Skin epidermis (tissue), 12 donors: ENCODE measurements at regions not wholly inside any gene's neighbourhood (a gene's known extent, or its start where the extent isn't known, plus 50 kb on each side); places are given as distances from the start of the nearest gene placed in this dataset.

Experiments used
- H3K27ac ChIP-seq, 21 experiments: fragments of 200-600 bp; sonication (generic) in 11 of 21; one replicate each; pipeline ENCODE4 v1.5.0; 2020; ENCODE audit warnings: mild to moderate bottlenecking in 3 of 21, inconsistent platforms in 2 of 21, moderate library complexity in 2 of 21
- H3K4me3 ChIP-seq, 7 experiments: fragments of 200-600 bp; sonication (generic) in 2 of 7; one replicate each; pipeline ENCODE4 v1.5.0; 2020; ENCODE audit warnings: inconsistent platforms in 2 of 7, mild to moderate bottlenecking in 2 of 7, moderate library complexity in 1 of 7

DNA sequence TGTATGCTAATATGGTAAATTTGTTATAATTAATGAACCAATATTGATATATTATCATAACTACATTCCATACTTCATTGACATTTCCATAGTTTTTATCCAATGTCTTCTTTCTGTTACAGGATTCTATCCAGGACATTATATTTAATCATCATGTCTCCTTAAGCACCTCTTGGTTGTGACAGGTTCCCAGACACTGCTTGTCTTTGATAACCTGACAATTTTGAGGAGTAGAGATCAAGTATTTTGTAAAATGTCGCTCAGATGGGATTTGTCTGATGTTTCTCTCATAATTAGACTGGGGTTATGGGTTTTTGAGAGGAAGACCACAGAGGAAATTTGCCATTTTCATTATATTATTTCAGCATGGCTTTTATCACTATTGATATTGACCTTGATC, 317.4 kb downstream of the PLOD2 start:
- no peak overlapping the region for H3K27ac ChIP-seq
- H3K4me3 ChIP-seq = no peak overlapping the region

DNA sequence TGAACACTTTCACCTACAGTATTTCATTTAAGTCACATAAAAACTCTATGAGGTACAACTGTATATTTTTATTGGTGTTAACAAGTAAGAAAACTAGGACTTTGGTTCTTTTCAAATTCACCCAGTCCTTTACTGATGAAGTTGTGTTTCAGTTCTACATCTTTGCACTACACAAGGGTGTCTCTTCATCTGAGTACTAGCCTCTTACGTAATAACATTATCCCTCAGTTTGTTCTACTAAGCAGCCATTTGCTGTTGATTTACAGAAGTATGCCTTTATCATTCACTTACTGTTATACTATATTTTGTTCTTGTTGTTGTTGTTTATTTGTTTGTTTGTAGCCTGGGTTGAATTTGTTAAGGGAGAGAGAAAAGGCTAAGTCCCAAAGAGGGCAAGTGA, 311.9 kb downstream of the PLOD2 start:
- Histone ChIP-seq H3K27ac (no peak overlapping the region), H3K4me3 (no peak overlapping the region)

- no peak overlapping the region for H3K27ac ChIP-seq
- no peak overlapping the region for H3K4me3 ChIP-seq
Observed at GRCh38 chr3:145854499-145854898, 306.5 kb downstream of the PLOD2 start.

DNA sequence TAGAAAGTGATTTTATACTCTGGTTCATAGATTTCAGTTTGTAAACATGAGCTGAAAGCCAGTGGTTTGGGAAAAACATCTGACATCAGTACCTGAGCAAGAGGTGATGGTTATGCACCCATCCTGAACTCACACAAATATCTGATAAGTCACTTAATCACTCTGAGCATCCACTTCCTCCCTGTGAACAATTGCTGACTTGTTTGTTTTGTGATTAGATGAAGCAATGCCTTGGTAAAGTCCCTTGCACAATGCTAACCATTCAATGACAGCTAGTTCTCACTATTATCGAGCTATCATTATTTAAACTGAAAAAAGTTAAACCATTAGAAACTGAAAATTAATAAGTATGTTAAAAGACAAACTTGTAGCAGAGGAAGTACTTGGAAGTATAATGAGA, 303.0 kb downstream of the PLOD2 start:
- H3K27ac ChIP-seq = no peak overlapping the region
- H3K4me3 ChIP-seq = no peak overlapping the region

DNA sequence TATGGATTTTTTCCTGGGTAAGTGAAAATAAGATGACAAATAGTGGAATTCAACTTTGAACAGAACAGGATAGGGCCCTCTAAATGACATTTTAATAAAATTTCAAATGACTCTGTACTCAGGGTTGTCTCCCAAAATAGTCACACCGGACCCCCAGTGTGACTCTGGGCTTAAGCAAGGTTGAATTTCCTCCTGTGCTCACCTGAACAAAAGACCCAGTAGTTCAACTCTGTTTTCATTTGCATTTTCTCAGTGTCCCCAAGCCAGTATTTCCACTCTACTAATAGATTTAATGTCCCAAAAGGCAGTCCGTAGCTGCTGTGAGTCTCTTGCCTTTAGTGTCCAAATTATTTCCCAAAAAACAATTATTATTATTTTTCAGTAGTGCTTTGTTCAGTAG, 296.6 kb downstream of the PLOD2 start:
- Histone ChIP-seq H3K27ac (no peak overlapping the region), H3K4me3 (no peak overlapping the region)

GRCh38 chr3:145865399-145866018, 295.5 kb downstream of the PLOD2 start:
- Histone ChIP-seq H3K4me3 (no peak overlapping the region), H3K27ac (no peak overlapping the region)

DNA sequence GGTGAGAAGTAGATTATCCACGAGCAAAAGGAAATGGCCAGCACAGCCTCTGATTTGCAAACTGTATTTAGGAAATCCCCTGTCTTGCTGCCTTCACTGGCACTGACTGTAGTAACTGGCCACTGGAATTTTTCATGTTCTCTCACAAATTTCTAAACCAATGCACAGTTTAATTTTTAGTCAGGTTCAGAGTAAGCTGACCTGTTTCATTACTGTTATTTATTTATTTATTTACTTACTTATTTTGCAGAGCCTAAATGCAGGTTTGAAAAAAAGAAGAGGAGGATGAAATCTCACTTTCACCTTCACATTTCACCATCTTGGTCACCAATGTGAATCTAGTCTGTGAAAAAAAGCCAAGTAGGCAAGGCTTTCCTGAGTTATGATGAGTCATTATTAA, 291.0 kb downstream of the PLOD2 start:
- H3K27ac ChIP-seq = no peak overlapping the region
- H3K4me3 ChIP-seq = no peak overlapping the region

- Histone ChIP-seq H3K27ac (no peak overlapping the region), H3K4me3 (no peak overlapping the region)
Observed at GRCh38 chr3:145882436-145882835, 278.5 kb downstream of the PLOD2 start.

DNA sequence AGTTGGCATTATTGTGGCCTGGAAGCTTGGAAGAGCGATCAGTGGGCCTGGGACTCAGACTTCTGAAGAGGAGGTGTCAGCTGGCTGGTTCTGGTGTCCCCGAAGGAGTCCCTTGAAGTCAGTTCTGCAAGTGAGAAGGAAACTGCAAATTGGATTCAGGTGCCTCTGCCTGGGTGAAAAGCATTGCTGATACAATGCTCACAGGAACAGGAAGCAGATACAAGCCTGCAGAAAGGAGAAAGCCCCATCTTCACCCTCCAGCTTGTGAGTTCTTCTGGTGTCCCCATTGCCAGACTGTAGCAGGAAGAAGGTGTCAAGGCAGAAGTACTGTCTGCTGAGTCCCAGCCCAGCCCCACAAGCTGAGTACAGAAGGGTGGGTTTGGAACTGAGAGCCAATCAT, 271.3 kb downstream of the PLOD2 start:
- Histone ChIP-seq H3K4me3 (no peak overlapping the region), H3K27ac (no peak overlapping the region)

DNA sequence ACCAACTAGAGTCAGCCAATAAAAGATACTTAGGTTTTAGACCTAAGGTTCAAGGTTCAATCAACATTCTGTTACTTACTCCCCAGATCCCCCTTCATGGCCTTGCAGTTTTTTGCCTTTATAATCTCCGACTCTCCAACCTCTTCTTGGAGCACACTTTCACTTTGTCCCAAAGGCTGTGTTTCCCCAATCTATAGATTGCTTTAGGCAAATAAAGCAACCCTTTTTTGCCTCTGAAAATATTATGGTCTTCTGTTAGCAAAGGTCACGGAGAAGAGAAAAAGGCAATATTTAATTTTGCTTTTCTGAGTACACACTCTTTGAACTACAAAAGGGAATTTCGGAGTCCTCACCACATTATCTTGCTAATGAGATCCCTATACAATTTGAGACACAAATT, 268.1 kb downstream of the PLOD2 start:
- Histone ChIP-seq H3K4me3 (no peak overlapping the region), H3K27ac (no peak overlapping the region)

DNA sequence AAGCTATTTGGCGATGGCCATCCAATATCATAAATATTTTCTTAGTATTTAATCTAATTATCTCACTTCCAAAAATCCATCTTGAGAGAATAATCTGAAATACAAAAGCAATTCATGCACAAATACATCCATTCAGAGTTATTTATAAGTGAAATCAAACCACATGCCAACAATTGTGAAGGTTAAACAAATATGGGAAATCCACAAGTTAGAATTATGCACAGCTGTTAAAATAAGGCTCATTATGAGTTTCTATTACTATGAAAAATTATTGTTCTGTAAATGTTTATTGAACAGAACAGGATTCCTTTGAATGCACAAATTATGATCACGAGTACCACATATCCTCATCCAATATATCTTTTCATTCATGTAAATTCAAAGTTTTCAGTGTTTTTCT, 267.7 kb downstream of the PLOD2 start:
- no peak overlapping the region for H3K4me3 ChIP-seq

DNA sequence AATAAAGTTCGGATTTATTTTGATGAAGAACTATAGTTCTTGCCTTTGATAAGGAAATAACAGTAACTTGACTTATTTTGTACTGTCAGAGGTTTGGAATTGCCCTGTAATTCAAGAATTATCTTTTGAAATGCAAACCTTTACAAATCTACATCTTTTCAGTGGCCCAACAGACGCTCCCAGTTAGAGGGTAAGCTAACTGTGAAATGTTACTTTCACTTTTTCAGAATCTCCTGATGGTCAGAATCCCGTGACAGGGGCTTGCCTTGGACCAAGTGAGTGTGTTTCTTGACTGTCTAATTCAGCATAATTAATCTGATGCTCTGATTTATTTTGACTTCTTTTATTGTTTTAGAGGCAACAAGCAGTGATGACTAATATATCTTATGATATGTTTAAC, 262.5 kb downstream of the PLOD2 start:
- H3K4me3 ChIP-seq = no peak overlapping the region
- H3K27ac ChIP-seq = no peak overlapping the region

More for the DNA sequence above, 267.7 kb downstream of the PLOD2 start:
- no peak overlapping the region for H3K27ac ChIP-seq

- H3K4me3 ChIP-seq = no peak overlapping the region
- H3K27ac ChIP-seq = no peak overlapping the region
Observed at GRCh38 chr3:145899241-145899640, 261.7 kb downstream of the PLOD2 start.

DNA sequence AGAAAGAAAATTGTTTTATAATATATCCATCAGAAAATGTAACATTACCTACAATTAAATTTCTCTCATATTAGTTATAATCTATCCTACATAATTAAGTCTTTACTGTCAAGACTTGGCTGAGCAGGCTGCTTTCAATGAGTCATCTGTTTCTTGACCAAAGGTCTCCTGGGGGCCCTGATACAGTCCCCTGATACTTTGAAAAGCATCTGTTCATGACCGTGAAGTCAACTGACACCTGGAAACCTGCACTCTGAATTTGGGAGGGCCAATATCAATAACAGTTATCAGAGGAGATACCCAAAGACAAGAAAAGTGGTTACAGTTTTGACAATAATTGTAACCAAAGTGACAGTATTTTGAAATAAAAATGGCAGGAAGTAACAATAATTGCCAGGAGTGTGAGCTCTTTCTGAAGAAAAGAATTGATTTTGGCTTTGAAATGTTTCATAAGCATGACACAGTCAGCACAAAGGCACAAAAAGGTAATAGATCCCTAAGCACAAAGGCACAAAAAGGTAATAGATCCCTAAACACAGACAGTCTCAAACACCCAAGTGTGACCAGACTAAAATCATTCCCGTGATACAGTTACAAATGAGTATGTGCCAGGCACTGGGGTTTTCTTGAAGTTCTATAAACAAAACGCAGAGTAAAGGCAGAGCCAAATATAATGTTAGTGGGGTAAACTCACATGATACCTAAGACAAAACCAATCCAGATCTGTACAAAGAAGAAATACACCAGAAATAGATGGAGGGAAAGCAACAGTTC, 260.7 kb downstream of the PLOD2 start:
- no peak overlapping the region for H3K27ac ChIP-seq

GRCh38 chr3:145902166-145902565, 258.8 kb downstream of the PLOD2 start:
- H3K4me3 ChIP-seq = no peak overlapping the region
- no peak overlapping the region for H3K27ac ChIP-seq

More for the DNA sequence above, 260.7 kb downstream of the PLOD2 start:
- no peak overlapping the region for H3K4me3 ChIP-seq

DNA sequence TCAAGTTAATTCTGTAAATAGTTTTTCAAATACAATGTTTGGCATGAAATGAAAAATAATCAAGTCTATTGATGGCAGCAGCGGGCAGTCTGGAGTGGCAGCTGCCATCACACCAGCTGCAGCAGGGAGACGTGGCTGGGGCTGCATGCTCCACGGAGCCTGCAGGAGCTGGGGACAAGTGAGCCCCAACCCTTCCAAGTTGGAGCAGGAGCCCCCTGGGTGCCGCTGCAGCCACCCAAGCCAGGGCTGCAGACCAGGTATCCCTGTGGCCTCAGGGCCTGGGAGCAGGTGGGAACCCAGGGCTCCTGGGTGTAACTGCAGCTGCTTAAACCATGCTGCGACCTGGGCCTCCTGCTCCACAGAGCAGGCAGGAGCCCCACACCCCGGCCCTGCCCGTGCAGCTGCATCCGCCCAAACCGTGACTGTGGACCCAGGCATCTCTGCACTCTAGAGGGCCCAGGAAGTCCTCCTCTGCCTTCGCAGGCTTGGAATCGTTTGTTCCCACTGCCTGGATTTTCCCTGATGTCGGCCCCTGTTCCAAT, 257.4 kb downstream of the PLOD2 start:
- H3K27ac ChIP-seq = no peak overlapping the region
- H3K4me3 ChIP-seq = no peak overlapping the region

DNA sequence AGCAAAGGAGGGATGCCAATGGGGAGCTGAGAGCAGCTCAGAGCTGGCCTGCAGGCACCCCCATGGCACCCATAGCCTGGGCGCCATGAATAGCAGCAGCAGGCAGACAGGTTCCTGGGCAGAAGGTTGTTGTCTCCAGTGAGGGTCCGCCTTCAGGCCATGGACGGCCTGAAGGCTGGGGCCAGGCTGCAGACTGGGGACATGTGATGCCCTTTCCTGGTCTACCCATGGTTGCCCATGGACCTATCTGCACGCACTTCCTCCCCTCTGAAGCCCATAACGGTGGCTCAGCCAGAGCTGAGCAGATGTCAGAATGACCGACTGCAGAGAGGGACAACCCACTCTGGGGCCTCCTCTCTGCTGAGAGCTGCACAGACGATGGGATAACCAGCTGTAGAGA, 256.8 kb downstream of the PLOD2 start:
- no peak overlapping the region for H3K4me3 ChIP-seq
- no peak overlapping the region for H3K27ac ChIP-seq

DNA sequence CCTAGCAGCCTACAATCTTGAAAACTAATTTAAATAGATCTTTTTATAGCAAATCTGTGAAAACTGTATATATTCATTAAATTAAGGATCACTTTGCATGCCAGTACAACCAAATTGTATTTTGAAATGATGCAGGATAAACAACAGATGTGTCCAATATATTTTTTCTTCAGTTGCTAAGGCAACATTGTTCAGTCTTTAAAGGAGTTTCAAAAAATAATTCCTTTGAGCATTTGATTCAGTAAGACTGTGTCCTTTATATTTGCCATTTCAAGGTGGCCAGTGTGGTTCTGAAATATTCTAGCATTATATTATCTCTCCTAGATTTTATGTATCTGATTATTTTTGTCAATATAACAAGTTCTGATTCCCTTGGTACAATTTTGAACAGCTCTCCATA, 254.7 kb downstream of the PLOD2 start:
- no peak overlapping the region for H3K4me3 ChIP-seq
- no peak overlapping the region for H3K27ac ChIP-seq

DNA sequence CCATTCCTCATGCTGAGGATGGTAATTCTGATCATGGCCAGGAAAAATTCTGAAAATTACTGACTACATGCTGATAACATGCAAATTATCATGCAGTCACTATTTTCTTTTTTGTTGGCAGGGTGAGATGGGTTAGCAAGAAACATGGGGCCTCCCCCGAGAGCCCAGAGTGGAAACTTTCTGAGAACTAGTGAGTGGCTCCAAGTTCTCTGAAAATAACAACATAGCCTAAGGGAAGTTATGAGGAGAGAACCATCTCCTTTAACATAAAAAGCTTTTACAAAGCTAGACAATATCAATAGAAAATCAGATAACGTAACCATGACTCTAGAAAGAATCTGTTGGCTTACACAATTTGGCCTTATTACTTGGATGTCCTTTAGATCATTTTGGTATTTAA, 254.2 kb downstream of the PLOD2 start:
- Histone ChIP-seq H3K4me3 (no peak overlapping the region), H3K27ac (no peak overlapping the region)

DNA sequence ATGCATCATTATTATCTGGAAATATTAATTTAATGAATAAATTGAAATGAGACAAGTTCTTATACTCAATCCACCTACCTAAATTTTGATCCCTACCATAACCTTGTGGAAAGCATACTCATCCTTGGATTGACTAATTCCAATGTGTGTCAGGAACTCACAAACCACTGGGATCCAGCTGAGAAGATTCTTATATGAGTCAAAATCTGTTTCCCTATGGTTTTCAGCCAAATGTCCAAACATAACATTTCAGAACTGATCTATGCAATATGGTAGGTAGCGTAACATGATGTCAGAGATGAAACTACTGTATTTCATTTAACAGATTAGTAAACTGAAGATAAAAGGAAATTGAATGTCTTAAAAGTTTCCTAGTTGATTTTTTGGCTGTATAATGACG, 250.0 kb downstream of the PLOD2 start:
- H3K27ac ChIP-seq = no peak overlapping the region

DNA sequence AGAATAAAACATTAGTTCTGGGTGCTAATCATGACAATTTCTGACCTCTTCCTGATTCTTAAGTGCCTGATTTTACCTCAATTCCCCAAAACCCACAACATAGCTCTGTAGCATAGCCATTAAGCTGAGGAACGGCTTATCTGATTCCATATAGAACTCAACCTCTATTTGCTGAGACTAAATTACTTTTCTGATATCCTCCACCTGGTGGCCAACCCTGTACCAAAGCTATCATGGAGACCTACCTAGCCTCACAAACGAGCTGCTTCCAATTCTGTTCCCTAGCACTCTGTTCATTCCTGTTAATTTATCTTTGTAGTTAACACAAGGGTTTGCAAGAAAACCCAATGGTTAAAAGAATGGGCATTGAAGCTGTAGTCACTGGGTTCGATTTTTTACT, 245.2 kb downstream of the PLOD2 start:
- Histone ChIP-seq H3K4me3 (no peak overlapping the region), H3K27ac (no peak overlapping the region)

More for the DNA sequence above, 250.0 kb downstream of the PLOD2 start:
- no peak overlapping the region for H3K4me3 ChIP-seq
